ENCODE measurements at regions not wholly inside any gene's neighbourhood (a gene's known extent, or its start where the extent isn't known, plus 50 kb on each side); places are given as distances from the start of the nearest gene placed in this dataset.

- no peak overlapping the region for H3K56ac ChIP-seq (ENCODE audit: extremely low read depth, insufficient read depth, low read length)
- no peaks in the 10 kb centered on the region for H3K4me1 ChIP-seq (ENCODE audit: control insufficient read depth, insufficient read depth, low read length)
- H4K8ac ChIP-seq (ENCODE audit: low read depth in 2 of 2, low read length in 2 of 2), result no peak overlapping the region
- H3K27me3 ChIP-seq (ENCODE audit: control insufficient read depth, insufficient read depth, low read length), result peaks cover 7% of the 10 kb centered on the region
- H4K5ac ChIP-seq (ENCODE audit: low read depth, low read length), result no peak overlapping the region
- no peaks in the 10 kb centered on the region for H4K20me1 ChIP-seq (ENCODE audit: insufficient read depth, low read length)
- H3K18ac ChIP-seq (ENCODE audit: low read depth, low read length), result no peak overlapping the region
- H3K14ac ChIP-seq (replicated peaks; ENCODE audit: low read depth, low read length), result no peak overlapping the region
- in situ Hi-C loops (cut with MboI; ENCODE audit: low sequenced_read_pairs) (no loop called here), dilution Hi-C loops (cut with HindIII; ENCODE audit: low sequenced_read_pairs, unreplicated experiment) (no loop called here), intact Hi-C loops (cut with micrococcal nuclease) (no loop called here)
- H3K23ac ChIP-seq (ENCODE audit: low read depth, low read length), result no peak overlapping the region
- TF ChIP-seq CTCF (conservative IDR thresholded peaks at IDR 0.05; ENCODE audit: low read depth, low read length) (no peak), USF2 (IDR thresholded peaks at IDR 0.05; ENCODE audit: low read depth, low read length) (no peak), BHLHE40 (IDR thresholded peaks at IDR 0.05; ENCODE audit: low read depth, low read length) (no peak), NFE2L2 (IDR thresholded peaks at IDR 0.05; ENCODE audit: low read depth, low read length) (no peak), CHD1 (IDR thresholded peaks at IDR 0.05; ENCODE audit: low read depth, low read length) (no peak), ELK1 (IDR thresholded peaks at IDR 0.05; ENCODE audit: borderline replicate concordance, low read depth, low read length) (no peak), MAFK (IDR thresholded peaks at IDR 0.05; ENCODE audit: low read depth, low read length) (no peak), MAZ (IDR thresholded peaks at IDR 0.05; ENCODE audit: borderline replicate concordance, low read depth, low read length) (no peak), MXI1 (IDR thresholded peaks at IDR 0.05; ENCODE audit: borderline replicate concordance, low read depth, low read length) (no peak), RAD21 (IDR thresholded peaks at IDR 0.05; ENCODE audit: low read length) (no peak), RCOR1 (IDR thresholded peaks at IDR 0.05; ENCODE audit: insufficient replicate concordance, low read length) (no peak)
- ChIA-PET CTCF (no interaction called here), POLR2A (ENCODE audit: unreplicated experiment) (no interaction called here)
- no peak overlapping the region for H2BK15ac ChIP-seq (ENCODE audit: low read depth, low read length)
- no TSS peak for BruUV-seq (replicated peaks)
- H3K4me2 ChIP-seq (ENCODE audit: low read depth, low read length), result no peak overlapping the region
- no peak overlapping the region for H2AFZ ChIP-seq (replicated peaks; ENCODE audit: low read length, poor library complexity)
- no peak for DNase-seq
- H2BK20ac ChIP-seq (ENCODE audit: low read depth, low read length), result no peak overlapping the region
- no peak overlapping the region for H4K91ac ChIP-seq (ENCODE audit: insufficient read depth, low read depth, low read length)
- no peaks in the 10 kb centered on the region for H3K9me1 ChIP-seq (ENCODE audit: insufficient read depth, low read length)
- H3K27ac ChIP-seq (ENCODE audit: insufficient read depth, low read length), result no peak overlapping the region
- no peak overlapping the region for H3K4me3 ChIP-seq (ENCODE audit: insufficient read depth, low read depth, low read length)
- no peak for ATAC-seq (ENCODE audit: low read depth)
- peaks cover 5% of the 10 kb centered on the region for H3K9me3 ChIP-seq (ENCODE audit: control insufficient read depth, insufficient read depth, low read length)
- WGBS, 2 experiments (ENCODE audit: extremely low coverage in 2 of 2, insufficient read length in 1 of 2), result no CpG with 5 or more reads among the region's 2 CpGs
- no peak overlapping the region for H3K9ac ChIP-seq (ENCODE audit: low read depth, low read length)
- H3K79me1 ChIP-seq (ENCODE audit: low read depth in 1 of 2, low read length in 2 of 2), result no peaks in the 10 kb centered on the region
- H2AK5ac ChIP-seq (ENCODE audit: low read depth, low read length), result no peak overlapping the region
- no peak overlapping the region for H2BK120ac ChIP-seq (ENCODE audit: low read depth, low read length)
- H2AK9ac ChIP-seq (replicated peaks; ENCODE audit: low read depth, low read length, poor library complexity), result no peak overlapping the region
- no peak overlapping the region for H2BK5ac ChIP-seq (ENCODE audit: low read depth, low read length, poor library complexity, severe bottlenecking)
- no peak overlapping the region for H3K4ac ChIP-seq (ENCODE audit: low read depth, low read length)
- H3K36me3 ChIP-seq (ENCODE audit: control insufficient read depth, insufficient read depth, low read length), result no peaks in the 10 kb centered on the region
These were observed 210.5 kb upstream of the KIT start for GRCh38 chr4:54447304-54447703.

Measured in IMR-90 (cell line).